ENCODE measurements at regions not wholly inside any gene's neighbourhood (a gene's known extent, or its start where the extent isn't known, plus 50 kb on each side); places are given as distances from the start of the nearest gene placed in this dataset.

GRCh38 chr14:71553779-71554178, 378.4 kb upstream of the RGS6 start:
- Histone ChIP-seq H3K4ac (ENCODE audit: low read depth, low read length) (no peak overlapping the region), H4K8ac (ENCODE audit: low read depth in 2 of 2, low read length in 2 of 2) (no peak overlapping the region), H3K27me3 (ENCODE audit: control insufficient read depth, insufficient read depth, low read length) (no peaks in the 10 kb centered on the region), H2AK9ac (replicated peaks; ENCODE audit: low read depth, low read length, poor library complexity) (no peak overlapping the region), H4K91ac (ENCODE audit: insufficient read depth, low read depth, low read length) (no peak overlapping the region), H3K36me3 (ENCODE audit: control insufficient read depth, insufficient read depth, low read length) (no peaks in the 10 kb centered on the region; the same call in 1 of the 2 replicates), H2AK5ac (ENCODE audit: low read depth, low read length) (no peak overlapping the region), H4K20me1 (ENCODE audit: insufficient read depth, low read length) (peaks cover 18% of the 10 kb centered on the region), H4K5ac (ENCODE audit: low read depth, low read length) (no peak overlapping the region), H3K9ac (ENCODE audit: low read depth, low read length) (no peak overlapping the region), H2BK5ac (ENCODE audit: low read depth, low read length, poor library complexity, severe bottlenecking) (no peak overlapping the region), H3K23ac (ENCODE audit: low read depth, low read length) (no peak overlapping the region), H3K4me2 (ENCODE audit: low read depth, low read length) (no peak overlapping the region), H3K9me1 (ENCODE audit: insufficient read depth, low read length) (peaks cover 10% of the 10 kb centered on the region), H2BK15ac (ENCODE audit: low read depth, low read length) (no peak overlapping the region), H3K56ac (ENCODE audit: extremely low read depth, insufficient read depth, low read length) (no peak overlapping the region), H2AFZ (replicated peaks; ENCODE audit: low read length, poor library complexity) (no peak overlapping the region), H3K18ac (ENCODE audit: low read depth, low read length) (no peak overlapping the region), H3K9me3 (ENCODE audit: control insufficient read depth, insufficient read depth, low read length) (no peaks in the 10 kb centered on the region), H2BK20ac (ENCODE audit: low read depth, low read length) (no peak overlapping the region), H3K14ac (replicated peaks; ENCODE audit: low read depth, low read length) (no peak overlapping the region), H2BK120ac (ENCODE audit: low read depth, low read length) (no peak overlapping the region), H3K79me1 (ENCODE audit: low read depth in 1 of 2, low read length in 2 of 2) (peaks cover 37 to 58% of the 10 kb centered on the region in 2 experiments), H3K4me3 (ENCODE audit: insufficient read depth, low read depth, low read length) (no peak overlapping the region), H3K4me1 (ENCODE audit: control insufficient read depth, insufficient read depth, low read length) (peaks cover 10% of the 10 kb centered on the region), H3K27ac (ENCODE audit: insufficient read depth, low read length) (no peak overlapping the region)
- no peak for TF ChIP-seq MAZ (IDR thresholded peaks at IDR 0.05; ENCODE audit: borderline replicate concordance, low read depth, low read length)
- no peak for TF ChIP-seq CTCF (conservative IDR thresholded peaks at IDR 0.05; ENCODE audit: low read depth, low read length)
- no peak for TF ChIP-seq ELK1 (IDR thresholded peaks at IDR 0.05; ENCODE audit: borderline replicate concordance, low read depth, low read length)
- TF ChIP-seq FOS (IDR thresholded peaks at IDR 0.05; ENCODE audit: low read depth, low read length) = no peak
- TF ChIP-seq NFE2L2 (IDR thresholded peaks at IDR 0.05; ENCODE audit: low read depth, low read length) = no peak
- TF ChIP-seq CEBPB (IDR thresholded peaks at IDR 0.05; ENCODE audit: low read depth, low read length) = no peak
- no peak for TF ChIP-seq CHD1 (IDR thresholded peaks at IDR 0.05; ENCODE audit: low read depth, low read length)
- TF ChIP-seq MXI1 (IDR thresholded peaks at IDR 0.05; ENCODE audit: borderline replicate concordance, low read depth, low read length) = no peak
- no peak for TF ChIP-seq RAD21 (IDR thresholded peaks at IDR 0.05; ENCODE audit: low read length)
- TF ChIP-seq MAFK (IDR thresholded peaks at IDR 0.05; ENCODE audit: low read depth, low read length) = no peak
- TF ChIP-seq POLR2A (IDR thresholded peaks at IDR 0.05; ENCODE audit: low read depth, low read length) = no peak
- TF ChIP-seq BHLHE40 (IDR thresholded peaks at IDR 0.05; ENCODE audit: low read depth, low read length) = no peak
- dilution Hi-C loops (cut with HindIII; ENCODE audit: low sequenced_read_pairs, unreplicated experiment) = no loop called here
- no CpG with 5 or more reads among the region's 3 CpGs for WGBS, 2 experiments (ENCODE audit: extremely low coverage in 2 of 2, insufficient read length in 1 of 2)
- ATAC-seq (ENCODE audit: low read depth) = no peak
- POLR2A ChIA-PET (ENCODE audit: unreplicated experiment) = no interaction called here
- intact Hi-C loops (cut with micrococcal nuclease) = loop anchor here (5.0 kb wide), 1 partner anchor 304 kb away; no protein-coding TSS in a partner anchor
- DNase-seq = no peak
- no TSS peak for BruUV-seq (replicated peaks)
- in situ Hi-C loops (cut with MboI; ENCODE audit: low sequenced_read_pairs) = no loop called here
- CTCF ChIA-PET = no interaction called here
